ENCODE measurements at regions not wholly inside any gene's neighbourhood (a gene's known extent, or its start where the extent isn't known, plus 50 kb on each side); places are given as distances from the start of the nearest gene placed in this dataset.

DNA sequence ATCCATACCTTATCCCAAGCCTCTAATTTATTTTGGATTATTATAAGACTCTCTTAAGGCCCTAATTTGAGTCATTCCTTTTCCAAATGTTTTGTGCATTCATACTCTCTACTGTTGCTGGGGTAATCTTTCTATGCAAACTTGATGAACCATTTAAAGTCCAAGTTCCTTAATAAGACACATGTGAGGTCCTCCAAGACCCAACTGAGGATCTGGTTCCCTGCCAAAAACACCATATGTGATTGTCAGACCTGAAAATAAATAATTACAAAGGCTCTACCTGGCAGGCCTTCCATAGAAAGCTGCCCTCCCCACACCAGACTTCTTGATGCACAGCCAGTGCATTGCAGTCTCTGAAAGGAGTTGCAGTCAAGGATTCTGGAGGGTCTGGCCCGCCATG is 257.9 kb upstream of the AKR1E2 start:
- DNase-seq, result no peak

DNA sequence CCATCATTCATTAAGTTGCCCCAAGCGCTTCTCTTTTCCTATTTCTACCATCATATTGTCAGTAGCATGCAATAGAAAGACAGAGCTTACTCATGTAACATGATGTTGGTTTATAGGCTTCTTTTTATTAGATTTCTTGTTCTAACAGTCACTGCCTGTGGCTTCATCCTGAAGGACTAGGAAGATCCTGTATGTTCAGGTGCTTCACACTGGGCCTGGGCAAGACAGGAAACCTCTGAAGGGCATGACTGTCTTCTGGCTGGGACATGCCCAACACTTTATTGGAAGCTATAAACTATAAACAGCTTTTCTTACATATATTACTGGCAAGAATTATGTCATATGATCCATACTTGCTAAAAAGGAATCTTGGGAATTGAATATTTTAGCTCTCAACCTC is 258.4 kb upstream of the AKR1E2 start:
- DNase-seq, result no peak

DNA sequence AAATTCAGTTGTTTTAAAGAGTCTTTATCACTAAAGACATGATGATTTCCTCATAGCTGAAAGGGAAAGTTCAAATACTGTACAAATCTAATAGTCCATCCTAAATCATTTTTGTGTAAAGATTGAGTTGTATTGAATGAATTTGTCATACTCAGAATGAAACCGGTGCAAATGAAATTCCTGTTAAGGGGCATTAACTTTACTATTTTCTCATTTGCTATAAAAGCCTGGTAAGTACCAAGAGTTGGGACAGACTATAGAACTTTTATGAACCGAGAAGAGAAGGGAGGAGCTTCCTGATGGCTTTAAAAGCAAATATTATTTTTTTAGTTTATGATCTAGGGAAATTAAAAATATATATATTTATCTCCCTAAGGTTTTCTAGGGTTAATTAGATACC is 260.0 kb upstream of the AKR1E2 start:
- no peak for DNase-seq

DNA sequence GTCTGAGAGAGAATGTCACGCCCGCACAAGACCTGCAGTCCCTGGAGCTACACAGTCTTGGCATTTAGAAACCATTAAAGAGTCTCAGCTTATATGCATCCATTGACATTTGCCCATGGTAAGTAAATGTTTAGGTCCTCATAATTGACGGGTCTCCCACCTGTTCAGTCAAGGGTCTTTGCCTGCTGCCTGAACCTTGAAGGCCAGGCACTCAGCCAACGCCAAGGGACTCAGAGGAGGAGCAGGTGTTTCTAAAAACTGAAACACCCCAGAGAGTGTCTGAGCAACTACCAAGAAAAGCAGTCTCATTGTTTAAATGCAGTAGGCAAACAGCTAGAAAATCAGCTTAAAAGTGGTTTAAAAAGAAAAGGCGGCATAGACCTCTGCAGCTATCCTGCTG is 264.7 kb upstream of the AKR1E2 start:
- DNase-seq, result no peak

DNA sequence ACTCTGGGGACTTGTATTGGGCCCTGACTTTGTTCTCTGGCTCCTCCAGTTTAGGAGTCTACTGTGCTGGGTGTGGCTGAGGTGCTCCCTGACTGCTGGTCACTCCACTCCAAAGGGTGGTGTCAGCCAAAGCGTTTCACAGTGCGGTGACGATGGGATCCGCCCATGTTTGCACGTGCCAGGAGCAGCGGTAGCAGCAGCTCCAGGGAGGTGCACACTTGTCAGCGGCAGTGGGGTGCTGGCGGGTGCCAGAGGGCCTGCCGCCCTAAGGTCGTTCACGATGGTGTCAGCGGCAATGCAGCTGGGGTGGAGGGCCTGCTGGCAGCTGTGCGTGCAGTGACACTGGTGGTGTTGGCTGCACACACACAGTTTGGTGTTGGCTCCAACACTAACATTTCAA is 268.5 kb upstream of the AKR1E2 start:
- DNase-seq, result no peak

DNA sequence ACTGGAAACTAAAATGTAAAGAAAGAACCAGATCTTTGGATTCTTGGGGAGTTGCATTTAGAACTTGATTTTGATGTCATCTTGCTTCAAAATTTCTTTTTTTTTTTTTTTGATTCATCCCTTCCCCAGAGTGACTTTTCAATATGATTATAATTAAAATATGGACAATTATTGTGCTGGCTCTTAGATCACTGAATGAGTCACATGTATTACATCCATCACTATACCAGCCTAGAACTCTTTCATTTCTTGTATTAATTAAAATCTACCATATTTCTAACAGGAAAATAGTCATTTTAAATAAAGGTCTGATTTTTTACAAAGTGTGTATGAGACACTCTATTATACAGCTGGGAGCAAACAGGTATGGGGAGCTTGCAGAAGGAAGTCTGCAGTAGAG is 269.5 kb upstream of the AKR1E2 start:
- DNase-seq, result no peak

DNA sequence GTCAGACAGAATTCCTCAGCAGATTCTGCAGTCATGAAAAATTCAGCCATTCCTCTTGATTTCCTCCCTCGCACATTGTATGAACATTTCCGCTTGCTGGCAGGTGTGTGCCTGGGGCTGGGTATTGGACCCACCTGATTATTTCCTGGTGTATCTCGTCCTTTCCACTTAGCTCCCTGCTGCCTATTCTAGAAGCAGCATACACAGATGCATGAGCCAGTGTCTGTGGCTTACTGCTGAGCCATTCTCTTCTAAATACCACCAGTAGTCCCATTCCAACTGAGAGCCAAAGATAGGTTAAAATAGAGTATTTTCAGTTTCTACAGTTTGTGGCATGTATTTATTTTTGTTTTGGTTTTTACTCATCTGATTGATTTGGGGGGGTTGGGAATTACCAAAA is 270.1 kb upstream of the AKR1E2 start:
- no peak for DNase-seq

DNA sequence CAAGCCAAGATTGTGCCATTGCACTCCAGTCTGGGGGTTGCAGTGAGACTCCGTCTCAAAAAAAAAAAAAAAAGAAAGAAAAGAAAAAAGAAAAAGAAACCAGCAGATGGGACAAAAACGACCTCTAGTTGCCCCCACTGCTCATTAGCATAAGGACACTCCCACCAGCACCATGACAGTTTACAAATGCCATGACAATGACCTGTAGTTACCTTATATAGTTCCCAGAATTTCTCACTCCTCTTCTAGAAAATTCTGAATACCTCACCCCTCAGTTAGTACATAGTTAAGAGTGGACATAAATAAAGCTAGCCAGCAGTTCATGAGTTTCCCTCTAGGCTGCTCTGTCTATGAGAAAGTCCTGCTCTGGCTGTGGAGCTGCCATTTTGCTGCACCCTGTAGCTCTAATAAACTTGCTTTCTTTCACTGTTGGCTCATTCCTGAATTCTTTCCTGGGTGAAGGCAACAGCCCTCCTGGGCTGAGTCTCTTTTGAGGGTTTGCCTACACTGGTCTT is 276.8 kb upstream of the AKR1E2 start:
- peak; percentile 48 for DNase-seq

DNA sequence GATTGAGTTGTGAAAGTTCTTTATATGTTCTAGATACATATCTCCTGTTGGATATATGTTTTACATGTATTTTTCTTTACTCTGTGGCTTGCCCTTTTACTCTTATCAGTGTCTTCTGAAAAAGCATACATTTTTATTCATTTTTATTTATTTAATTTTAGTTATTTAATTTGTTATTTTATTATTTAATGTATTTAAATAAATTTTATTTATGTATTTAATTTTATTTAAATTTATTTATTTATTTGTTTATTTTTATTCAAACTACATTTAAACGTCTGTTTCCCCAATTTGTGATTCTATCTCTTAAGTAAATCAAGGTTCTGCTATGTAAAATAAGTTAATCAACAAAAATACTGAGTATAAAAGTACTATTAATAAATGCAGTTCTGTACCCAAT is 279.1 kb upstream of the AKR1E2 start:
- no peak for DNase-seq

DNA sequence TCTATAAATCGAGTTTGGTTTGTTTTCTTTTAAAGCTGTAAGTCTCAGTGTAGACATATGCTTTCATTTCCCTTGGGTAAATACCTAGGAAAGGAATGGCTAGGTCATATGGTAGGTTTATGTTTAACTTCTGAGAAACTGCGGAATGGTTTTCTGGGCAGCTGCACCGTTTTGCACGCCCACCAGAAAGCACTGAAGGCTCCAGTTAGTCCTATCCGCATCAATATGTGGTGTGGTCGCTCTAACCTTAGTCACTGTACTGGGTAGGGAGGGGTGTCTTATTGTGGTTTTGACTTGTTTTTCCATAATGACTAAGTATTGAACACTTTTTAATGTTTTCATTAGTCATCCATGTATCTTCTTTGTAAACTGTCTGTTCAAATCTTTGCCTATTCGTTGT is 279.5 kb upstream of the AKR1E2 start:
- DNase-seq, result peak; percentile 47

DNA sequence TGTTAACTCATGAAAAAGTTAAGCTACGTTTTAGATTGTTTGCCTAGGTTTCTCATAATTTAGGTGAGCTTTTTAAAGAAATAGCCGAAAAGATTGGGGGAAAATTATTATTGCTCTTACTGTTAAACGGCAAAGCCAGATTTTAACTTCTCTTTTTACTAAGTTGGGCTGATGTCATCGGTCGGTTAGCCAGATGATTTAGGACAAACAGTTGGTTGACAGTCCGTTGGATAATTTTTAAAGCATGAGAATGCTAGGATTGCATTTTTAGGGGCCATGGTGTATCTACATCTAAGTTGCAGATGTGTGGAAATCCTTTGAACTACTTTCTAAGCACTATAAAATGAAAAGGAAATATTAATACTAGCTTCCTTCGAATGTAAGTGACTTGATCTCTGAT is 280.9 kb upstream of the AKR1E2 start:
- peak; percentile 84 for DNase-seq

DNA sequence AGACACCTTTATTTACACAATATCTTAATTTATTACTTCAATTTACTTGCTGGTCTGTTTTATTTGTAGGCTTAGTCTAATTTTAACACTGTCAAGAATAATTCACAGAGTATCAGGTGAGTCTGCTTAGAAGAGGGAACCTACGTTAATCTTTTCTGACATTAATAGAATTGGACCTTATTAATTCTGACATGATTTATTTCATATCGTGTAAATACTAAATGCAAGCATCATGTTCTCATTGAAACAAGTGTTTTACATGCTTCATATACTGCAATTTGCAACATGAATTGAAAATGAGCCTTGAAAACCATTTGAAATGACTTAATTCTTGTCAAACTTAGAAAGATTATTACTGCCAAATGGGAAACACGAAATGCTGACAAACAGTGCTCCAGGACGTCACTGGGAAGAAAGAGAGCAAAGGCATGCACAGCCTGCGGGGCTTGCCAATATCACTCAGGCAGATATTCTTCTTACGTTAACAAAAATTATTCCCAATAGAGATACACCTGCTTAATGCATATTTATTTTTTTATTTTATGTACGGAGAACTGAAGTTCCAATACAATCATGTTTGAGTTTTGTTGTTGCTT is 282.0 kb upstream of the AKR1E2 start:
- no peak for DNase-seq

DNA sequence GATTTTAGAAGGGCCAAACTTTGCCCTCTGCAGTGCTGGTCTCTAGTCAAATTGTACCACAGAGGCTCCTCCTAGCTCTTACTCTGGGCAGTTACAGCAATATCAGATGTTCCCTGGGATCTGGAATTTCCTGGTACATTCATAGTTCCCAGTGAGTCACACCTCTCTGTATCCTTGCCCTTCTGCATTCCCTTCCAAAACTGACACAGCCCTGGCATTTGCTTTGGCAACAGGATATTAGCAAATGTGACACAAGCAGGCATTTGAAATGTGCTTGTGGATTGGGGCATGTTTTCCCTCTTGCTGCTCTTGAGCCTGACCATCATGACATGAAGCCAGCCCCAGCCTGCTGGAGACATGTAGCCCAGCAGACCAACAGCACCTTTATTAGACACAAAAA is 284.7 kb upstream of the AKR1E2 start:
- no peak for DNase-seq

DNA sequence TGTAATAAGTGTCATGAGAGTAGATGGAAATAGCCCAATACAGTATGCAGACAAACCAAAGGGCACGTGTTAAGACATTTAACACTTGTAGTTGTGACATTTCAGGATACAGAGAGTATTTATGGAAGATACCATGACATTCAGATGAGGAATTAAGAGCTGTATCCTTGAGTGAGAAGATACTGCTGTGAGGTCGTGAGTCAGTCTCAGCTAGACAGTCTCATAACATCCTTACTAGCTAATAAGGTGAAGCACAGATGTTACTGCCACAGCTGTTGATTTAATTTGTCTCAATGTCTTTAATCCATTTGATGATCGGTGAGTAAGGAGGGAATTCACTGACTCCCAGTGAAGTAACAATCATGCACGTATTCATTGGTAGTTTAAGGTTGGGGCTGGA is 288.0 kb upstream of the AKR1E2 start:
- DNase-seq, result no peak

DNA sequence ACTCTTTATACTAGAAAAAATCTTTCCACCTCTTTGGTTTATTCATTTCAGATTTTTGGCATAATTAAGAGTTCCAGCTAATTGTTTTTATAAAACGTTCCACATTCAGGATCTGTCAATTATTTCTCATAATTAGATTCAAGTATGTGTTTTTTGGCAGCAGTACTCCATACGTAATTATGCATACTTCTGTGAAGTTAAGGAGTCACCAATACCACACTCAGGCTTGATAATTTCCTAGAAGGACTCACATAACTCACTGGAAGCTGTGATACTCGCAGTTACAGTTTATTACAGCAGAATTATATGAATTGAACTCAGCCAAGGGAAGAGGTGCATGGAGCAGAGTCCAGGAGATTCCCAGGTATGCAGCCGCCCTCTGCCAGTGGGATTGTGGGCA is 290.5 kb upstream of the AKR1E2 start:
- DNase-seq, result no peak

DNA sequence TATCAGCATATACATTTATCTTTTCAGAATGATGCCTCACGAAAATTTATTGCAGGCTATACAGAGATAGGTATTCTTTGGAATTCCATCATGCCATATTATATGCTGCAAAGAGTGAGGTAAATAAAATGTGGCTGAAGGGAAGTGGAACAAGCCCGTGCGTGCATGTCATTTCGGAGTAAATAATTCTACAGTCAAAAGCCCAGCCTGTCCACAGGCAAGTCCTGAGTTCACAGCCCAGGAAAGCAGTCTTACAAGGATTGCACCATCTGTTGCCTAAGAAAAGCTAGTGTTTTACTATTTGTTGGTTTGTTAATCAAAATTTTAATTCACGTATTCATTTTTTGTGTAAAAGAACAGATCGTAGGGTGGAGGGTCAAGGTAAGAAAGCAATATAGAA is 292.4 kb upstream of the AKR1E2 start:
- DNase-seq, result no peak

DNA sequence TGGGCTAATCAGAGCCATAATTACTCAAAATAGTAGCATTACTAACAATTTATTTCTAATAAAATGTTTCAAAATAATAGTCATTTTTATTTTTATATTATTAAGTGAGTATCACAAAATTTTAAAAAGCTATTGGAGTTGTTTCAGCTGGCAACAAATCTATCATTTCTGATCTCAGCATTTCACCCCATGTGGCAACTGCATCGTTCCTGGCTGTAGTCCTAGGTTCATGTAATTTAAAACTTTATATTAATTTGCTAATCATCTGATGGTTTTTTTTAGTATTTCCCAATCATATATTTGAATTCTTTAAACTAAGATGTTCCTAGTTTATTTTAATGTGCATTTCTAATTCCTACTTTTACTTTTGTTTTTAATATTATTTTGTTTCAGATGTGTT is 293.0 kb upstream of the AKR1E2 start:
- DNase-seq, result no peak

DNA sequence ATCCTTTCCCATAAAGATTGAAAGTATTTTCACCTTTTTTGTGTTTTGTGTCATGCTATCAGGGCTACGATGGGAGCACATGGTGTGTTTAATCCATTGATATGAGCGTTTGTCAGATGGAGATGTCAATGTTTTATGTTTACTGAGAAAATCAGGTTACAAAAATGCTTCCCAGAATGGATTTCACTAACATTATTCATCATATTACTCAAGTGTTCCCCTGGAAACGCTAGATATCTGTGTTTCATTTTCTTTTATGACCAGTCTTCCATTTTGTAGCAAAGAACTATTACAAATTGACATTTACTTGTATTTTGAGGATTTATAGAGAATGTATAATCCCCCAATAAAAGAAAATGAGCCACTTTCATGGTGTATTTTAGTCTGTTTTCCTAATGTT is 293.5 kb upstream of the AKR1E2 start:
- no peak for DNase-seq

DNA sequence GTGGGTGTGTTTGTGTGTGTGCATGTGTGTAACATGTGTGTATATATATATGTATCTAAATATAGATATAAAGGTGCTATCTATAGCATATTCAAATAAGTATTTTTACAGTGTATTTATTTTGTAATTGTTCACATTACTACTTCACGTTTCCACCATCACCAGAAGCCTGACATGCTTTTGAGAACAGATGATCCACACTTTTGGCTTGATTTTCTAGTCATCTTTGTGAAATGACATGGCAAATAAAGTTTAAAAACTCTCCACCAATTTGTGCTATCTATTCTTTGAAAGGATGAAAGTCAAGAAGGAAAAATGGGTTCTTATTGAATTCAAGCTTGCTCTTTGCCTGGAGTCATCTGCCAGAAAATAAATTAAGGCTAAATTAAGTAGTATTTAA is 294.0 kb upstream of the AKR1E2 start:
- no peak for DNase-seq

DNA sequence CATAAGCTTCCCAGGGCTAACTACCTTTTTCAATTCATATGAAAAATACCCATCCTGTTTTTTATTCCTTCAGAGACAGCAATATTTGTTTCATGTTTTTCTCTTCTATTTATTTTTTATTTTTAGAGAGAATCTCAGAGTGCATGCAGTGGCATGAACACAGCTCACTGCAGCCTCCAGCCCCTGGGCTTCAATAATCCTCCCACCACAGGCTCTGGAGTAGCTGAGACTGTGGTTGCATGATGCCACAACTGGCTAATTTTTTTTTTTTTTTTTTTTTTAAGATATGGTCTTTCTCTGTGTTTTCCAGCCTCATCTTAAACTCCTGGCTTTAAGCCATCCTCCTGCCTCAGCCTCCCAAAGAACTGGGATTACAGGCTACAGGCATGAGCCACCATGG is 296.7 kb upstream of the AKR1E2 start:
- DNase-seq, result peak; percentile 16

DNA sequence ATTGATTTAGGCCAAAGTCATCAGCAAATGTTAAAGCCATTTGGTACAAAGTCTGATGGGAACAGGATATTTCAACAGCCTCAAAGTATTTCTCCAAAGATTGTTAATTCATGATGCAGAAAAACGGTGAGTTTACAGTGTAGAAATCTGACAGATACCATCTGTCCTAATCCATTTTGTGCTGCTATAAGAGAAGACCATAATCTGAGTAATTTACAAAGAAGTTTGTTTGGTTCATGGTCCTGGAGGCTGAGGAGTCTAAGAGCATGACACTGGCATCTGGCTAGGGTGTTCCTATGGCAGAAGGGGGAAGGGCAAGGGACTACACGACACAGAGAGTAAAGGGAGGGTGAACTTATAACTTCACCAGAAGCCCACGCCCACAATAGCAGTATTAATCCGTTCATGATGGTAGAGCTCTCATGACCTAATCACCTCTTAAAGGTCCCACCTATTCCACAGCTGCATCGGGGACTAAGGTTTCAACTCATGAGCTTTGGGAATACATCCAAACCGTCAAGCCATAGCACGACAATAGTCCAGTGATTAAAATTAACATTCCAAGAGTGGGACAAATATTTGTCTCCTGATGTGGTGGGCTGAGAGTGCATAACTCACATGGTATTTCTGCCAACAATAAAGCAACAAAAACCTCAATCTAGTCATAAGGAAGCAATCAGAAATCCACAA is 298.6 kb upstream of the AKR1E2 start:
- DNase-seq, result no peak

DNA sequence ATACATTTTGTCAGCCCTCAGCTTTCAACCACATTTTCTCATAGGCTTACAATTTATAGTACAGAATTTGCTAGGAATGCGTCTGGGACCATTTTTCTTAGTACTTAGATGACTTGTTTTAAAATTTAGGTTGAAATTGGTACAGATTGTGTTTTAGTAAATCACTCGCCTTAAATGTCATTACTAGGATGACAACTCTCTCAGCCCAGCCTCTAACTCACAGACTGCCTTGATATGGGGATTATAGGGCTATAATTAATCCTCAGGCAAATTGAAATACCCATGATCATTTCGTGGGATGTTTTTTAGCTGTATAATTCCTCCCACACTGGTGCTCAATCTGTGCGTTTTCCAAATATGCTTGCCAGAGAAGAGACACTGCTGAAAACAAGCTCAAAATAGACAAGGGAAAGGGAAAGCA is 299.7 kb upstream of the AKR1E2 start:
- no peak for DNase-seq

DNA sequence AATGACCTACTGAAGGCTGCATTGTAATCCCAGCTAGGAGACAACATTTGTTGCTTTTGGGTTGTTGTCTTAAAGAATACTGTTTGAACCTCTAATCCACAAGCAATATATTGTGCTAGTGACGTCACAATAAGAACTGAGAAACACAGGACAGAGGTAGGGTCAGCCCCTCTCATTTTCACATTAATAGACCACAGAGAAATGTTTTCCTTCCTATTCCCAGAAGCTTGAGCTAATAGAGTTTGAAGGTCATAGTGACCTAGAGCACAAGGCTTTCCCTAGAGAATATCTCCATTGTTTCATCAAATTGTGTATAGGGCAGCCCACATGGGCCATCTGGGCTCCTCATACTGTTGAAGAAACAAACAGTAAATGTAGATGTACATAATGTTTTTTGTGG is 300.9 kb upstream of the AKR1E2 start:
- DNase-seq, result no peak

DNA sequence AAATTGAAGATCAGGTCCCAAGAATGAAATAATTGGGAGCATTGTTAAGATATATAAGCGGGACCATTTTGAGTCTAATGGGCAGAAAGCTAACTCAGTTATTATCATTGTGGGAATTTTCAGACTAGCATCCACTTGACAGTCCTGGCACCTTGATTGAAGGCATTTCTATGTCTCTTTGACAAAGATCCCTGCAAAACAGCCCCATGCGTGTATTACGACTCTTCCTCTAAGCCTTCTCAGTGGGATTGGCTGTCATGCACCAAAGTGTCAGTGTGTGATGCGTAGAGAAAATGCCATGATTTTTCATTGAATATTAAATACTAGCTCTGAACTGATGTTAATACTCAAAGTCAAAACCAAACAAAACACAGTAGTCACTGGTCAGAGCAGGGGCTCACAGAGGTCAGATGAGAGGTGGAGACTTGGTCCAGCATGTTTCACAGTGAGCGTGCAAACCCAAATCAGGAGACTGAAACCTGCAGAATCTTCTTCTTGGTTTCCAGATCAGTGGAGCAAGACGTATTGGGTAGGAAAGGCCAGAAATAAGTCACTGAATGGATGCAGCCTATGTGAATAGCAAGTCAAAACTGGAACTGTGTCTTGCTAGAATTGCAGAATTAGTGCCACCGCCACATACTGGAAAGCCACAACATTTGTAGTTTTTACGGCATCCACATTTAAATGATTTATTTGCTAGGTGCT is 303.6 kb upstream of the AKR1E2 start:
- no peak for DNase-seq
